ENCODE measurements at regions not wholly inside any gene's neighbourhood (a gene's known extent, or its start where the extent isn't known, plus 50 kb on each side); places are given as distances from the start of the nearest gene placed in this dataset.
A peak's percentile ranks its signal among the peaks of the same experiment; 100 is the strongest.

- Histone ChIP-seq H3K9me3 (ENCODE audit: control insufficient read depth in 1 of 2, insufficient read depth in 1 of 2, low read depth in 1 of 2, low read length in 2 of 2) (no peaks in the 10 kb centered on the region), H3K4me2 (ENCODE audit: low read length) (no peak overlapping the region), H4K20me1 (ENCODE audit: insufficient read depth) (no peaks in the 10 kb centered on the region), H3K79me2 (ENCODE audit: insufficient read depth, low read length) (no peaks in the 10 kb centered on the region), H3K9ac (ENCODE audit: low read length) (no peak overlapping the region), H3K27me3 (ENCODE audit: insufficient read depth, low read length) (no peaks in the 10 kb centered on the region), H3K9me2 (ENCODE audit: insufficient read depth) (no peaks in the 10 kb centered on the region), H3K27ac (ENCODE audit: low read depth, low read length) (no peak overlapping the region), H2AFZ (ENCODE audit: low read depth, low read length, poor library complexity, severe bottlenecking) (no peak overlapping the region), H3K4me3 (replicated peaks in 1 of 2; ENCODE audit: low read depth in 1 of 2, low read length in 2 of 2) (no peak overlapping the region), H3K36me3 (ENCODE audit: control insufficient read depth in 1 of 2, insufficient read depth in 2 of 2, low read length in 2 of 2) (no peaks in the 10 kb centered on the region), H3K4me1 (ENCODE audit: control insufficient read depth in 1 of 2, insufficient read depth in 2 of 2, low read length in 2 of 2) (no peaks in the 10 kb centered on the region)
- no TSS peak for BruUV-seq (replicated peaks)
- RAD21 ChIA-PET (ENCODE audit: low non-redundant PET in 1 of 2, low total read pairs in 2 of 2, uncharacterized antibody in 2 of 2, unreplicated experiment in 2 of 2): no interaction called here
- intact Hi-C loops (cut with micrococcal nuclease): no loop called here
- DNase-seq (ENCODE audit: low read depth, low spot score): no peak
- no peak for ATAC-seq
- POLR2A ChIA-PET: no interaction called here
- TF ChIP-seq CBX3 (IDR thresholded peaks at IDR 0.05; ENCODE audit: low read depth) (no peak), MAX (IDR thresholded peaks at IDR 0.05) (no peak), EZH2 (IDR thresholded peaks at IDR 0.05) (no peak), EGR1 (IDR thresholded peaks at IDR 0.05; ENCODE audit: low read depth) (no peak), ZFX (IDR thresholded peaks at IDR 0.05) (no peak)
- CTCF ChIA-PET: no interaction called here
Measured at GRCh38 chr5:82796643-82797416, 280.4 kb downstream of the TMEM167A start.

- no peaks in the 10 kb centered on the region for H3K36me3 ChIP-seq (ENCODE audit: control insufficient read depth in 1 of 2, insufficient read depth in 2 of 2, low read length in 2 of 2)
- RAD21 ChIA-PET (ENCODE audit: low non-redundant PET in 1 of 2, low total read pairs in 2 of 2, uncharacterized antibody in 2 of 2, unreplicated experiment in 2 of 2): no interaction called here
- H3K9me2 ChIP-seq (ENCODE audit: insufficient read depth): no peaks in the 10 kb centered on the region
- H4K20me1 ChIP-seq (ENCODE audit: insufficient read depth): no peaks in the 10 kb centered on the region
- intact Hi-C loops (cut with micrococcal nuclease): loop anchor here (5.0 kb wide), 1 partner anchor 443 kb away; no protein-coding TSS in a partner anchor
- no peaks in the 10 kb centered on the region for H3K9me3 ChIP-seq (ENCODE audit: control insufficient read depth in 1 of 2, insufficient read depth in 1 of 2, low read depth in 1 of 2, low read length in 2 of 2)
- TF ChIP-seq TCF7L2 (IDR thresholded peaks at IDR 0.05; ENCODE audit: borderline replicate concordance, extremely low read depth, insufficient read depth, insufficient read length) (no peak), ZNF274 (IDR thresholded peaks at IDR 0.05; ENCODE audit: low read depth, low read length) (no peak), POLR2AphosphoS5 (IDR thresholded peaks at IDR 0.05; ENCODE audit: low read depth, low read length) (no peak)
- POLR2A ChIA-PET: no interaction called here
- no peak overlapping the region for H3K4me2 ChIP-seq (ENCODE audit: low read length)
- H3K27me3 ChIP-seq (ENCODE audit: insufficient read depth, low read length): no peaks in the 10 kb centered on the region
- CTCF ChIA-PET: interaction anchor here (0.7 to 1.1 kb wide), 2 partner anchors 18 to 153 kb away, joined by 3 to 4 read pairs; no protein-coding TSS in a partner anchor
- no peak overlapping the region for H3K27ac ChIP-seq (ENCODE audit: low read depth, low read length)
- no peak for DNase-seq (ENCODE audit: low read depth, low spot score)
- no TSS peak for BruUV-seq (replicated peaks)
- H2AFZ ChIP-seq (ENCODE audit: low read depth, low read length, poor library complexity, severe bottlenecking): peak overlapping the region; percentile 66
- H3K4me3 ChIP-seq (replicated peaks in 1 of 2; ENCODE audit: low read depth in 1 of 2, low read length in 2 of 2): no peak overlapping the region
- H3K79me2 ChIP-seq (ENCODE audit: insufficient read depth, low read length): no peaks in the 10 kb centered on the region
- no peak for ATAC-seq
- H3K9ac ChIP-seq (ENCODE audit: low read length): no peak overlapping the region
- no peaks in the 10 kb centered on the region for H3K4me1 ChIP-seq (ENCODE audit: control insufficient read depth in 1 of 2, insufficient read depth in 2 of 2, low read length in 2 of 2)
Measured at GRCh38 chr5:82794876-82795275, 282.3 kb downstream of the TMEM167A start.
